ENCODE measurements at regions not wholly inside any gene's neighbourhood (a gene's known extent, or its start where the extent isn't known, plus 50 kb on each side); places are given as distances from the start of the nearest gene placed in this dataset.

GRCh38 chr3:39748763-39749162, 60.6 kb upstream of the MYRIP start (continued):
- TF ChIP-seq RAD21 (IDR thresholded peaks at IDR 0.05; ENCODE audit: low read depth) (no peak), SRF (IDR thresholded peaks at IDR 0.05; ENCODE audit: low read depth) (no peak)

GRCh38 chr3:39750712-39751111, 58.7 kb upstream of the MYRIP start:
- Histone ChIP-seq H3K27ac (ENCODE audit: low read depth, low read length) (no peak overlapping the region), H3K4me2 (ENCODE audit: low read length) (no peak overlapping the region), H3K9me2 (ENCODE audit: insufficient read depth) (no peaks in the 10 kb centered on the region), H4K20me1 (ENCODE audit: insufficient read depth) (no peaks in the 10 kb centered on the region), H3K36me3 (ENCODE audit: control insufficient read depth in 1 of 2, insufficient read depth in 2 of 2, low read length in 2 of 2) (no peaks in the 10 kb centered on the region), H2AFZ (ENCODE audit: low read depth, low read length, poor library complexity, severe bottlenecking) (no peak overlapping the region), H3K79me2 (ENCODE audit: insufficient read depth, low read length) (no peaks in the 10 kb centered on the region), H3K9me3 (ENCODE audit: control insufficient read depth in 1 of 2, insufficient read depth in 1 of 2, low read depth in 1 of 2, low read length in 2 of 2) (no peaks in the 10 kb centered on the region), H3K9ac (ENCODE audit: low read length) (no peak overlapping the region), H3K4me1 (ENCODE audit: control insufficient read depth in 1 of 2, insufficient read depth in 2 of 2, low read length in 2 of 2) (no peaks in the 10 kb centered on the region), H3K27me3 (ENCODE audit: insufficient read depth, low read length) (no peaks in the 10 kb centered on the region), H3K4me3 (replicated peaks in 1 of 2; ENCODE audit: low read depth in 1 of 2, low read length in 2 of 2) (no peak overlapping the region)
- CTCF ChIA-PET, result no interaction called here
- RAD21 ChIA-PET (ENCODE audit: low non-redundant PET in 1 of 2, low total read pairs in 2 of 2, uncharacterized antibody in 2 of 2, unreplicated experiment in 2 of 2), result interaction anchor here in 1 of 2 experiments (0.7 kb wide), 1 partner anchor 39 kb away, joined by 3 read pairs; no protein-coding TSS in a partner anchor
- POLR2A ChIA-PET, result no interaction called here
- no peak for ATAC-seq
- no TSS peak for BruUV-seq (replicated peaks)
- no peak for DNase-seq (ENCODE audit: low read depth, low spot score)
- intact Hi-C loops (cut with micrococcal nuclease), result no loop called here
- TF ChIP-seq CEBPB (IDR thresholded peaks at IDR 0.05; ENCODE audit: low read depth) (no peak), YY1 (IDR thresholded peaks at IDR 0.05; ENCODE audit: extremely low read depth, insufficient replicate concordance, low read depth, low read length) (no peak), JUND (IDR thresholded peaks at IDR 0.05) (no peak), MAX (IDR thresholded peaks at IDR 0.05) (no peak), EGR1 (IDR thresholded peaks at IDR 0.05; ENCODE audit: low read depth) (no peak), ZNF274 (IDR thresholded peaks at IDR 0.05; ENCODE audit: low read depth, low read length) (no peak), EZH2phosphoT487 (IDR thresholded peaks at IDR 0.05; ENCODE audit: borderline replicate concordance) (no peak), RAD21 (IDR thresholded peaks at IDR 0.05; ENCODE audit: low read depth) (no peak), CBX3 (IDR thresholded peaks at IDR 0.05; ENCODE audit: low read depth) (no peak), SIN3A (IDR thresholded peaks at IDR 0.05; ENCODE audit: low read depth) (no peak), SP1 (IDR thresholded peaks at IDR 0.05; ENCODE audit: low read depth) (no peak), ZBTB33 (IDR thresholded peaks at IDR 0.05; ENCODE audit: extremely low read depth, insufficient replicate concordance, low read length) (no peak), POLR2AphosphoS5 (IDR thresholded peaks at IDR 0.05; ENCODE audit: low read depth, low read length) (no peak), FOSL1 (IDR thresholded peaks at IDR 0.05; ENCODE audit: low read depth) (no peak), TCF7L2 (IDR thresholded peaks at IDR 0.05; ENCODE audit: borderline replicate concordance, extremely low read depth, insufficient read depth, insufficient read length) (no peak), EZH2 (IDR thresholded peaks at IDR 0.05) (no peak)
- TF ChIP-seq, protein P1, sequence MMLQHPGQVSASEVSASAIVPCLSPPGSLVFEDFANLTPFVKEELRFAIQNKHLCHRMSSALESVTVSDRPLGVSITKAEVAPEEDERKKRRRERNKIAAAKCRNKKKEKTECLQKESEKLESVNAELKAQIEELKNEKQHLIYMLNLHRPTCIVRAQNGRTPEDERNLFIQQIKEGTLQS (IDR thresholded peaks at IDR 0.05), result no peak
- TF ChIP-seq, protein P2, sequence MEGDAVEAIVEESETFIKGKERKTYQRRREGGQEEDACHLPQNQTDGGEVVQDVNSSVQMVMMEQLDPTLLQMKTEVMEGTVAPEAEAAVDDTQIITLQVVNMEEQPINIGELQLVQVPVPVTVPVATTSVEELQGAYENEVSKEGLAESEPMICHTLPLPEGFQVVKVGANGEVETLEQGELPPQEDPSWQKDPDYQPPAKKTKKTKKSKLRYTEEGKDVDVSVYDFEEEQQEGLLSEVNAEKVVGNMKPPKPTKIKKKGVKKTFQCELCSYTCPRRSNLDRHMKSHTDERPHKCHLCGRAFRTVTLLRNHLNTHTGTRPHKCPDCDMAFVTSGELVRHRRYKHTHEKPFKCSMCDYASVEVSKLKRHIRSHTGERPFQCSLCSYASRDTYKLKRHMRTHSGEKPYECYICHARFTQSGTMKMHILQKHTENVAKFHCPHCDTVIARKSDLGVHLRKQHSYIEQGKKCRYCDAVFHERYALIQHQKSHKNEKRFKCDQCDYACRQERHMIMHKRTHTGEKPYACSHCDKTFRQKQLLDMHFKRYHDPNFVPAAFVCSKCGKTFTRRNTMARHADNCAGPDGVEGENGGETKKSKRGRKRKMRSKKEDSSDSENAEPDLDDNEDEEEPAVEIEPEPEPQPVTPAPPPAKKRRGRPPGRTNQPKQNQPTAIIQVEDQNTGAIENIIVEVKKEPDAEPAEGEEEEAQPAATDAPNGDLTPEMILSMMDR (IDR thresholded peaks at IDR 0.05 in 2 of 3, conservative IDR thresholded peaks at IDR 0.05 in 1 of 3; ENCODE audit: borderline replicate concordance in 1 of 3, insufficient read depth in 1 of 3, low read depth in 2 of 3, low read length in 2 of 3), result no peak

Measured in HCT116 (cell line).